Activated CD8-positive, alpha-beta T cell treated with anti-CD3 and anti-CD28 coated beads, Interleukin-2, amount 10 ng/mL, durations not matched to agents 7 days and 5 days (primary cell): ENCODE measurements at regions not wholly inside any gene's neighbourhood (a gene's known extent, or its start where the extent isn't known, plus 50 kb on each side); places are given as distances from the start of the nearest gene placed in this dataset.

Source experiments
- ATAC-seq: fragments of 150-1000 bp; cut with Tn5 transposase; one replicate; pipeline ENCODE4 v1.10.0; 2021; ENCODE audit warnings: moderate library complexity
- CTCF ChIA-PET: fragments of 350-600 bp; sonication (Branson Sonifier 250); formaldehyde crosslinking; loops from one replicate; lab custom pipeline; 2021; ENCODE audit warnings: antibody characterized with exemption; lab: Charles Lee
- POLR2A ChIA-PET: fragments of 350-600 bp; sonication (Branson Sonifier 250); formaldehyde crosslinking; loops from one replicate; lab custom pipeline; 2021; ENCODE audit warnings: antibody characterized with exemption; lab: Charles Lee
- DNase-seq: peaks from one replicate; pipeline ENCODE4 v3.0.0-alpha.2; 2020
- H3K27ac Mint-ChIP-seq: one replicate; pipeline ENCODE4 v1.8.0; 2021; ENCODE audit warnings: mild to moderate bottlenecking, mixed read lengths
- H3K27me3 Mint-ChIP-seq: one replicate; pipeline ENCODE4 v1.8.0; 2021; ENCODE audit warnings: low read depth, mixed read lengths
- H3K36me3 Mint-ChIP-seq: one replicate; pipeline ENCODE4 v1.8.0; 2021; ENCODE audit warnings: low read depth, mixed read lengths
- H3K4me1 Mint-ChIP-seq: one replicate; pipeline ENCODE4 v1.8.0; 2021; ENCODE audit warnings: low read depth, mixed read lengths
- H3K4me3 Mint-ChIP-seq: one replicate; pipeline ENCODE4 v1.8.0; 2021; ENCODE audit warnings: mild to moderate bottlenecking, mixed read lengths
- H3K9me3 Mint-ChIP-seq: one replicate; pipeline ENCODE4 v1.8.0; 2022; ENCODE audit warnings: mixed read lengths; ENCODE audit not compliant: insufficient read depth

DNA sequence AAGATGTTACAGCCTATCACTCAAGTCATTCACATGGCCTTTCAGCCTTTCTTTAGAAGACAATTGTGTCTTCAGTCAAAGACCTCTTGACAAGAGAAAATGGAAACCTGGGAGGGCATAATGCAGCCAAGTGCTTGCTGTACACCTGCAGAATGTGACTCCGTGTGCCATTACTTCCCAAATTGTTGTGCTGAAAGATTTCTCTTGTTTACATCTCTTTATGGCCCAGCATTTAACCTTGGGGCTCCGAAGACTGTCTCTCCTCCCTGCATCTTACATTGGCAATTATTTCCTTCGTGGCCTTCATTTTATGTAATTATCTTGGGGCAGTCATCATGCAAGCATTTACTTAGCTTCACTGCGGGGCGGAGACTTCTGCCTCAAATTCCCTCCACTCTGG lies 287.0 kb downstream of the TCF7L2 start:
- Mint-ChIP-seq H3K36me3 (no peaks in the 10 kb centered on the region), H3K27ac (no peak overlapping the region), H3K9me3 (no peaks in the 10 kb centered on the region), H3K27me3 (peaks cover under 1% of the 10 kb centered on the region), H3K4me1 (no peaks in the 10 kb centered on the region), H3K4me3 (no peak overlapping the region)
- ChIA-PET CTCF (no interaction called here), POLR2A (interaction anchor here (0.6 kb wide), 1 partner anchor 14 kb away, joined by 3 read pairs; no protein-coding TSS in a partner anchor)
- no peak for ATAC-seq
- DNase-seq, result no peak

DNA sequence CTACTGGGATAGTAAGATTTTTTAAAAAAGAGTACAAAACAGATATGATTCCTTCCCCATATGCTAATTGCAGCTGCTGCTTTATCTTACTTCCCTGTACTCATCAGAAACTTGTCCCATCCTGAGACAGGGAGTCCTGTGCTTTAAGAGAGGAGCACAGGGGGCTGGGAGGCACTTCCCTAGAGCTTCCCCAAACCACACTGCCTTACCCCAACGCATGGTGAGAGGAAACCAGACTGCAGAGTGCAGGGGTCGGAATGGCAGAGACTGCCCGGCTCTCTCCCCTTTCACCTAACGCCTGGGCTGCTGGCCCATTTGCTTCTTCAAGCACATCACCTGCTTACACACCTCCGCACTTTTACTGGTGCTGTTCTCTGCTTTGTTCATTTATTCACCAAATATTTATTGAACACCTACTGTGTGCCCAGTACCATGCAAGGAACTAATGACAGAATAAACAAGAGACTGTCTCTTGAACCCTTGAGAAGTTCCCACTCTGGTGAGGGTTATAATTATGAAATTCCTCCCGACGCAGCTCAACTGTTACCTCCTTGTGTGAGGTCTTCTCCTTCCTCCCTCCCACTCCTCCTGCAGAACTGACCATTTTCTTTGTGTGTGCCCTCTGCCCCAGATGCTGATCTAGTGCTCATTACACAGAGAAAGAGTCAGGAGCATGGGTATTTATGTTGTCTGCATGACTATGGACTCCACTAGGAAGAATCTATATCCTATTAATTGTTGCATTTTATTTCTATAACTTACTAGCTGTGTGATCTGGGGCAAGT lies 289.7 kb downstream of the TCF7L2 start:
- peaks cover 2% of the 10 kb centered on the region for H3K27me3 Mint-ChIP-seq
- no peak for DNase-seq
- no peaks in the 10 kb centered on the region for H3K4me1 Mint-ChIP-seq
- H3K36me3 Mint-ChIP-seq, result no peaks in the 10 kb centered on the region
- H3K27ac Mint-ChIP-seq, result no peak overlapping the region
- no peak for ATAC-seq
- CTCF ChIA-PET, result no interaction called here
- POLR2A ChIA-PET, result no interaction called here
- H3K4me3 Mint-ChIP-seq, result no peak overlapping the region
- no peaks in the 10 kb centered on the region for H3K9me3 Mint-ChIP-seq

DNA sequence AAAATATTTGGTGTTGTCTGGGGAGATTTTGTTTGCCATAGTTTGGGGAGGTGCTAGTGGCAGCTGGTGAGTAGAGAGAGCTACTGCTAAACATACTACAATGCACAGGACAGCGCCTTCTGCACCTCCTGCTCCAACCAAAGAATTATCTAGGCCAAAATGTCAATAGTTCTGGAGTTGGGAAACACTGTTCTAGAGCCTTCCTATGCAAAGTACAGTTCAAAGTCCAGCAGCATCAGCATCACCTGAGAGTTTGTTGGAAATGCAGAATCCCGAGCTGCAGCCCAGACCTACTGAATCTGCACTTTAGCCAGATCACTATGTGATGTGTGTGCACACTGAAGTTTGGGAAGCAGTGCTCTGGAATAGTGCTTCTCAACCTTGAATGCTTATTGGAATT lies 290.7 kb downstream of the TCF7L2 start:
- CTCF ChIA-PET, result no interaction called here
- ATAC-seq (no peak), DNase-seq (no peak)
- no peak overlapping the region for H3K4me3 Mint-ChIP-seq
- POLR2A ChIA-PET, result no interaction called here
- H3K27me3 Mint-ChIP-seq, result peaks cover 2% of the 10 kb centered on the region
- H3K36me3 Mint-ChIP-seq, result no peaks in the 10 kb centered on the region
- no peaks in the 10 kb centered on the region for H3K9me3 Mint-ChIP-seq
- no peaks in the 10 kb centered on the region for H3K4me1 Mint-ChIP-seq
- H3K27ac Mint-ChIP-seq, result no peak overlapping the region

DNA sequence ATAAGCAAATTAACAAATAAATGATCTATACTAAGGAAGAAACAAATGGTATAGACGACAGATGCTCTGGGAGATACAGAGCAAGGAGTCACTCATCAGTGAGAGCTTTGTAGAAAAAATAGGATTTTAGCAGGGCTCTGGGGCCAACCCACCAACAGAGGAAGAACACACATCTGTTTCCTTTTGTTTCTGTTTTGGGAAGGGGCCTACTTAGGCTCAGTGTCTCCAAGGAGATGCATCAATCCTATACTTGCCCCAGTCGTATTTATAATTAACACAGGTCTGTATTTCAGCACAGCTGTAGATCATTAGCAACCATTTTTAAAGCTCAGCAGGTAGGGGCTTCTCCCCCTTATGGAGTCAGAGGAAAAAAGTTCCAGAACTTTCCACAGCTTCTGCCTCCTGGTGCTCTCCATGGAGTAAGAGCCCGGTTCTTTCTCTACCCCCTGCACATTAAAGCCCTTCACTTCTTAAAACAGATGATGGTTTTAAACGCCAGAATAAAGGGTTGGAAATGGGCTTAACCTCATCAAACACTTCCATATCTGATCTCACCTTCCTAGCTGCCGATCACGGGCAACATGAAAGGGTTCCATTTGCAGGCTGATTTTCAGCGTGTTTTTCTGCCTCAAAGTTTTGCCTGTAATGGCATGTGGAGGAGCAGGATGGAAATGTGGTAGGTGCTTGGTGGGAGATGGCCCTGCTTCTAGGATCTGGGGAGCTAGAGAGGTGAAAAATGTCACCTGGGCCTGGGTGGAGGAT lies 291.7 kb downstream of the TCF7L2 start:
- Mint-ChIP-seq H3K9me3 (no peaks in the 10 kb centered on the region), H3K27me3 (peaks cover 2% of the 10 kb centered on the region), H3K4me3 (no peak overlapping the region), H3K36me3 (no peaks in the 10 kb centered on the region), H3K4me1 (no peaks in the 10 kb centered on the region), H3K27ac (no peak overlapping the region)
- no peak for DNase-seq
- ChIA-PET CTCF (no interaction called here), POLR2A (no interaction called here)
- no peak for ATAC-seq

DNA sequence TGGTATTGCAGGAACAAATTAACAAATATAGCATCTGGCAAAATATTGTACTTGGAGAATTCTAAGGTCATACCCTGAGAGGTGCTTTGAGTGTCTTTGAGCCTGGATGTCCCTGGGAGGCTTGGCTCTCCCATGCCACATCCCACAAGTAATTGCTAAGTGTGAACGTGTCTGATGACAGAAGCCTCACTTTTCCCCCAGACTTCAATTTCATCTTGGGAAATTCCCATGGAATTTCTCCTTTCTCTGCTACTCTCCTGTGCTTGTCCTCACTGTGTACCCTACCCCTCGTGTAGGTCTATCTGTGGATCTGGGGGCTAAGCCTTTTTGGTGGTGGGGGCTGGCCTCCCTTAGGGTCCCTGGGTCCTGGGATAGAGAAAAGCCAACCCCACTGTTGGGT lies 293.3 kb downstream of the TCF7L2 start:
- ChIA-PET POLR2A (no interaction called here), CTCF (no interaction called here)
- H3K27me3 Mint-ChIP-seq, result peaks cover 2% of the 10 kb centered on the region
- H3K4me1 Mint-ChIP-seq, result no peaks in the 10 kb centered on the region
- no peaks in the 10 kb centered on the region for H3K9me3 Mint-ChIP-seq
- H3K4me3 Mint-ChIP-seq, result no peak overlapping the region
- H3K27ac Mint-ChIP-seq, result no peak overlapping the region
- H3K36me3 Mint-ChIP-seq, result no peaks in the 10 kb centered on the region
- DNase-seq, result no peak
- ATAC-seq, result no peak

DNA sequence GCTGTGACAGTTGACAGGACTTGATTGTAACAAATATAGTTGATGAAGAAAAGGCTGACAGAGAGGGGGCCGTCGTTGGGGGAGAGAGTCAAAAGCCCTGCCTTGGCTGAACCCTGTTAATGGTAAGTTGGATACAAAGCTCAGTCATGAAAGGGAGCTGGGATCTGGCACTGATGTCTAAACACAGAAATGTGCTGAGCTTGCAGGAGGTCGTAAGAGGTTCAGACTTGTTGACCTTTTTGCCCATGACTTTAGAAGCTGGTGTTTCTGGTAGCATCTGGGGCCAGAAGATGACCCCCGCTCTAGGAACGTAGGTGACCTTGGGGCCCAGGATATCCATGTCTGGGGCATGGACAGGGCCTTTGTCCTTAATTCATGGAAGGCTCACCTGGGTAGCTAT lies 294.7 kb downstream of the TCF7L2 start:
- ATAC-seq, result no peak
- ChIA-PET POLR2A (no interaction called here), CTCF (no interaction called here)
- Mint-ChIP-seq H3K4me3 (no peak overlapping the region), H3K27ac (no peak overlapping the region), H3K4me1 (no peaks in the 10 kb centered on the region), H3K36me3 (no peaks in the 10 kb centered on the region), H3K9me3 (no peaks in the 10 kb centered on the region), H3K27me3 (peaks cover 2% of the 10 kb centered on the region)
- DNase-seq, result no peak

DNA sequence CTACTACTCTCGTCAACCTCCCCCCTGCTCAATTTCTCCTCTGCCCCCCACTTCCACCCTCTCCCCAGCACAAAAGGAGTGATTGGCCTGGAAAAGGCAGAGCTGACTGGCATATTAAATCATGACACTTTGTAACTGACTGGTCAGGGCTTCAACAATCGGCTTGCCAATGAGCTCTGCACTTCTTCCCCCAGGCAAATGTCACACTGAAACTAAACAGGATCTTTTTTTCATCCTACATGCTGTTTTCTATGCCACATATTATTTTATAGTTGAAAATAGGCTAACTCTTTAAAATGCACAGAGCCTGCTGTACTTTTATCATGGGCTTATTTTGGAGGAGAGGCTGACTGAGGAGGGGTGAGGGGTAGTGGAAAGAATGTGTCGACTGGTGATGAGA lies 295.2 kb downstream of the TCF7L2 start:
- ATAC-seq (no peak), DNase-seq (no peak)
- Mint-ChIP-seq H3K36me3 (no peaks in the 10 kb centered on the region), H3K27me3 (peaks cover 2% of the 10 kb centered on the region), H3K4me3 (no peak overlapping the region), H3K27ac (no peak overlapping the region), H3K4me1 (no peaks in the 10 kb centered on the region), H3K9me3 (no peaks in the 10 kb centered on the region)
- ChIA-PET CTCF (no interaction called here), POLR2A (no interaction called here)

DNA sequence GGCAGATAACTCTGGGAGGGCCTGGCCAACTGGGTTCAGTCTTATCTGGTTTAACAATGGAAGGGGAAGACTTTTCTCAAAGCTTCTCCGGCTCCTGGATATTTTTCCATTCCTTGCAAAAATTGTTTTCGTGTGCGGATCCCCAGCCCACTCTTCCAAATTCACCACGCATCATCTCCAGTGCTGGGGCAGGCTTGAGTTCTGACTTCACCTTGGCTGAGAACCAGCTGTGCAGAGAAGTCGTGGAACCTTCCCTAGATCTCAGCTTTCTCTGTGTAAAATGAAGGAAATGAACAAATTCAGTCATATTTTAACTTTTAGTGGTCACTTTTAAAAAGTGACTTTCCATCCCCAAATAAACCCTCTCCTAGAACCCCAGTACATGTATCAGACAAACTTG lies 297.0 kb downstream of the TCF7L2 start:
- POLR2A ChIA-PET, result no interaction called here
- Mint-ChIP-seq H3K9me3 (no peaks in the 10 kb centered on the region), H3K4me3 (no peak overlapping the region), H3K36me3 (no peaks in the 10 kb centered on the region), H3K27me3 (peaks cover 1% of the 10 kb centered on the region), H3K27ac (no peak overlapping the region), H3K4me1 (no peaks in the 10 kb centered on the region)
- DNase-seq (no peak), ATAC-seq (no peak)
- CTCF ChIA-PET, result interaction anchor here (1.8 kb wide), 1 partner anchor 21 kb away, joined by 3 read pairs; no protein-coding TSS in a partner anchor

DNA sequence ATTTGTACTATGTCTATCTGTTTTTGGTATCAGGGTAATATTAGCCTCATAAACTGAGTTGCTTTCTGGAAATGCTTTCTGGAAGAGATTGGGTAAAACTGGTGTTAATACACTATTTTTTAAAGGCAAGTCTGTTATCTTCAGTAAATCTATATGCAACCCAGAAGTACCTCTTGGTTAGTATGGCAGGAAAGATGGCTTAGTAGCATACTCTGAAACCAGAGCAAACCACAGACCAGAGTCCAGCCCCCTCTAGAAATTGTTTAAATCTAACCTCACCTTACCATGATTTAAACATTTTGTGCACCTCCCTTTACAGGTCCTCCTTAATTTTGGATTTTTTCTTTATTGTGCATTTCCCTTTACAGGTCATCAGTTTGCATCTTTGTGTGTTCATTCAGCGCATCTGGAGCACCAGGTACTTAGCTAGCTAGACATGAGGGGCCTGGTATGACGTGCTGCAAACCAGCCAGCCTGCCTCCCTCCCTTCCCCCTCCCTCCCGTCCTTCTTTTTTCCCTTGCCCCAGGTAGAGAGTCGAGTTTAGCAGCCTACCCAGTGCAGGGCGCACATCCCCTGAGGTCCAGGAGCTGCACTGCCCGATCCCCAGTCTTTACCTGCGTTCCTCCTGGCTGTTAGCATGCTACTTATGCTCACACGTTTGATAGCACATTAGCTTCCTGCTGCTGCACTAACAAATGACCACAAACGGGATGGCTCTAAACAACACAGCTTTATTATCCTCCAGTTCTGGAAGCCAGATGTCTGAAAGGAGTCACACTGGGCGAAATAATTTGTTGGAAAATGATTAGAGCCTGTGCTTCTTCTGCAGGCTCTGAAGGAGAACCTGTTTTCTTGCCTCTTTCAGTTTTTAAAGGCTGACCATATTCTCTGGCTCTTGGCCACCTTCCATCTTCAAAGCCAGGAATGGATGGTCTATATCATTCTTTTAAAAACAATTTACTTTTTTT lies 299.9 kb upstream of the HABP2 start:
- no peak for DNase-seq
- Mint-ChIP-seq H3K27me3 (peaks cover 1% of the 10 kb centered on the region), H3K4me3 (no peak overlapping the region), H3K9me3 (no peaks in the 10 kb centered on the region), H3K27ac (no peak overlapping the region), H3K4me1 (no peaks in the 10 kb centered on the region), H3K36me3 (no peaks in the 10 kb centered on the region)
- ChIA-PET CTCF (no interaction called here), POLR2A (no interaction called here)
- ATAC-seq, result no peak

DNA sequence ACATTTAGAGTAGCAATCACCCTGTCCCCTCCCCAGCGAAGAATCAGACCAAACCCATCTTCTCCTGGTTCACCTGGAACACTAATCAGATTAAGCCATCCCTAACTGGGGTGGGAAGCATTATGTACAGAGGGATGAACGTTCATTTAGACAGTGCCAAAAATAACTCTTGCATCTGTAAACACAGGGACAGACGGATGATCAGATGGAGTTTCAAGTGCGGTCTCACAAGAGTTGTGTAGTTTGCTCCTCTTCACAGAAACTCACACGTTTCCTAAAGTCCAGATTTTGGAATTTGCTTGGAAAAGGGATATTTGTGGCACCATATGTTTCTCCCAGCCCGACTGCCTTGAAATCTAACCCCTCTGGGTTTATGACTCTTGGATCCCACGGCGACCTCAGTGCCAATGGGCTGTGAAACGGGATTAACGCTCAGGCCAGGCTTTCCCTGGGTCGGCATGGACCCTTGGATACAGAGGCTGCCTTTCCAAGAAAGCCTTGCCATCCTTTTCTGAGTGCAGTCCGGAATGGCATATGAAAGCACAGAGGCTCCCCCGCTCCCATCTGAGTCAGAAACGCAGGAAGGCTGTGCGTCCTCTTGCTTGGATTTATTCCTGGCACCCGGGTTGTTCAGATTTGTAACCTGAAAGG lies 293.2 kb upstream of the HABP2 start:
- no peak overlapping the region for H3K4me3 Mint-ChIP-seq
- no peaks in the 10 kb centered on the region for H3K4me1 Mint-ChIP-seq
- POLR2A ChIA-PET, result no interaction called here
- H3K9me3 Mint-ChIP-seq, result no peaks in the 10 kb centered on the region
- no peak overlapping the region for H3K27ac Mint-ChIP-seq
- ATAC-seq (no peak), DNase-seq (no peak)
- CTCF ChIA-PET, result no interaction called here
- no peaks in the 10 kb centered on the region for H3K36me3 Mint-ChIP-seq
- peaks cover 22% of the 10 kb centered on the region for H3K27me3 Mint-ChIP-seq

DNA sequence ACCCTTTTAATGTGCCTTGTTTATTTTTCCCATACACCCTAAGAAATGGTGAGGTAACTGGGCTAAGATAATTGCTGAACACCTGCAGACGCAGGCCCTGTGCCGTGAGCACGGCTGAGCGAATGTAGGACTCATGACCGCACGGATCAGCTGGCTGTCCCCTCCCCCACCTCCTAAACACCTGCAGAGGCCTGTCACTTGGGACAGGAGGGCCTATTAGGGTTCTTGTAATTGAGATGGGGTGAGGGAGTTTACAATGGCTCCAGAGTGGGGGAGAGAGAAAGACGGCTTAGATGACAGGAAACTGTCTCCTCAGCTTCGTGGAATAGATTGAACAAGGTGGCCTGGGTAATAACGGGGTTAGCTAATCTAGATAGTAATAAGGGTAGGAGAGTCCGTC lies 291.7 kb upstream of the HABP2 start:
- ChIA-PET CTCF (no interaction called here), POLR2A (no interaction called here)
- no peak overlapping the region for H3K27ac Mint-ChIP-seq
- H3K4me3 Mint-ChIP-seq, result no peak overlapping the region
- peaks cover 22% of the 10 kb centered on the region for H3K27me3 Mint-ChIP-seq
- DNase-seq, result no peak
- H3K36me3 Mint-ChIP-seq, result no peaks in the 10 kb centered on the region
- no peaks in the 10 kb centered on the region for H3K9me3 Mint-ChIP-seq
- ATAC-seq, result no peak
- no peaks in the 10 kb centered on the region for H3K4me1 Mint-ChIP-seq
